ENCODE measurements at regions not wholly inside any gene's neighbourhood (a gene's known extent, or its start where the extent isn't known, plus 50 kb on each side); places are given as distances from the start of the nearest gene placed in this dataset.

- Mint-ChIP-seq H3K27ac (no peak overlapping the region), H3K9me3 (ENCODE audit: low read depth) (peaks cover under 1% of the 10 kb centered on the region), H3K27me3 (no peaks in the 10 kb centered on the region), H3K4me1 (ENCODE audit: low read depth) (no peaks in the 10 kb centered on the region), H3K4me3 (no peak overlapping the region), H3K36me3 (no peaks in the 10 kb centered on the region)
These were observed 185.5 kb downstream of the NOL4 start for GRCh38 chr18:34039201-34039600.

- Mint-ChIP-seq H3K27ac (no peak overlapping the region), H3K27me3 (no peaks in the 10 kb centered on the region), H3K9me3 (ENCODE audit: low read depth) (peaks cover 9% of the 10 kb centered on the region), H3K4me3 (no peak overlapping the region), H3K4me1 (ENCODE audit: low read depth) (no peaks in the 10 kb centered on the region), H3K36me3 (no peaks in the 10 kb centered on the region)
These were observed 186.6 kb downstream of the NOL4 start for GRCh38 chr18:34038086-34038485.

GRCh38 chr18:34033968-34034367 is 190.7 kb downstream of the NOL4 start:
- Mint-ChIP-seq H3K36me3 (no peaks in the 10 kb centered on the region), H3K4me3 (no peak overlapping the region), H3K4me1 (ENCODE audit: low read depth) (no peaks in the 10 kb centered on the region), H3K27ac (no peak overlapping the region), H3K9me3 (ENCODE audit: low read depth) (peaks cover 13% of the 10 kb centered on the region), H3K27me3 (no peaks in the 10 kb centered on the region)

GRCh38 chr18:34031810-34032209 is 192.9 kb downstream of the NOL4 start:
- H3K9me3 Mint-ChIP-seq (ENCODE audit: low read depth): peaks cover 20% of the 10 kb centered on the region
- no peaks in the 10 kb centered on the region for H3K4me1 Mint-ChIP-seq (ENCODE audit: low read depth)
- H3K4me3 Mint-ChIP-seq: no peak overlapping the region
- no peaks in the 10 kb centered on the region for H3K27me3 Mint-ChIP-seq
- H3K36me3 Mint-ChIP-seq: no peaks in the 10 kb centered on the region
- H3K27ac Mint-ChIP-seq: no peak overlapping the region

GRCh38 chr18:34028324-34028723 is 196.4 kb downstream of the NOL4 start:
- no peaks in the 10 kb centered on the region for H3K4me1 Mint-ChIP-seq (ENCODE audit: low read depth)
- peaks cover 12% of the 10 kb centered on the region for H3K9me3 Mint-ChIP-seq (ENCODE audit: low read depth)
- no peaks in the 10 kb centered on the region for H3K36me3 Mint-ChIP-seq
- no peak overlapping the region for H3K4me3 Mint-ChIP-seq
- no peak overlapping the region for H3K27ac Mint-ChIP-seq
- H3K27me3 Mint-ChIP-seq: no peaks in the 10 kb centered on the region

GRCh38 chr18:34025191-34025801 is 199.4 kb downstream of the NOL4 start:
- no peaks in the 10 kb centered on the region for H3K27me3 Mint-ChIP-seq
- H3K4me1 Mint-ChIP-seq (ENCODE audit: low read depth): no peaks in the 10 kb centered on the region
- no peaks in the 10 kb centered on the region for H3K36me3 Mint-ChIP-seq
- peaks cover 16% of the 10 kb centered on the region for H3K9me3 Mint-ChIP-seq (ENCODE audit: low read depth)
- no peak overlapping the region for H3K27ac Mint-ChIP-seq
- no peak overlapping the region for H3K4me3 Mint-ChIP-seq

GRCh38 chr18:34023471-34023870 is 201.2 kb downstream of the NOL4 start:
- no peaks in the 10 kb centered on the region for H3K4me1 Mint-ChIP-seq (ENCODE audit: low read depth)
- H3K36me3 Mint-ChIP-seq: no peaks in the 10 kb centered on the region
- no peak overlapping the region for H3K4me3 Mint-ChIP-seq
- H3K9me3 Mint-ChIP-seq (ENCODE audit: low read depth): peaks cover 16% of the 10 kb centered on the region
- H3K27me3 Mint-ChIP-seq: no peaks in the 10 kb centered on the region
- no peak overlapping the region for H3K27ac Mint-ChIP-seq

GRCh38 chr18:34018336-34018735 is 206.4 kb downstream of the NOL4 start:
- H3K36me3 Mint-ChIP-seq: no peaks in the 10 kb centered on the region

GRCh38 chr18:34003687-34004086 is 221.0 kb downstream of the NOL4 start:
- Mint-ChIP-seq H3K9me3 (ENCODE audit: low read depth) (peaks cover 4% of the 10 kb centered on the region), H3K4me3 (no peak overlapping the region), H3K36me3 (no peaks in the 10 kb centered on the region), H3K27ac (no peak overlapping the region), H3K27me3 (no peaks in the 10 kb centered on the region), H3K4me1 (ENCODE audit: low read depth) (no peaks in the 10 kb centered on the region)

More at GRCh38 chr18:34018336-34018735, 206.4 kb downstream of the NOL4 start:
- H3K27ac Mint-ChIP-seq: no peak overlapping the region
- H3K4me1 Mint-ChIP-seq (ENCODE audit: low read depth): no peaks in the 10 kb centered on the region
- no peaks in the 10 kb centered on the region for H3K27me3 Mint-ChIP-seq
- H3K9me3 Mint-ChIP-seq (ENCODE audit: low read depth): peaks cover 7% of the 10 kb centered on the region
- no peak overlapping the region for H3K4me3 Mint-ChIP-seq

- Mint-ChIP-seq H3K9me3 (ENCODE audit: low read depth) (no peaks in the 10 kb centered on the region), H3K27ac (no peak overlapping the region), H3K4me1 (ENCODE audit: low read depth) (no peaks in the 10 kb centered on the region), H3K36me3 (no peaks in the 10 kb centered on the region), H3K4me3 (no peak overlapping the region), H3K27me3 (no peaks in the 10 kb centered on the region)
These were observed 222.6 kb downstream of the NOL4 start for GRCh38 chr18:34002130-34002529.

- Mint-ChIP-seq H3K9me3 (ENCODE audit: low read depth) (peaks cover 3% of the 10 kb centered on the region), H3K36me3 (no peaks in the 10 kb centered on the region), H3K27me3 (no peaks in the 10 kb centered on the region), H3K4me3 (no peak overlapping the region), H3K27ac (no peak overlapping the region), H3K4me1 (ENCODE audit: low read depth) (no peaks in the 10 kb centered on the region)
These were observed 223.3 kb downstream of the NOL4 start for GRCh38 chr18:34001376-34001775.

- Mint-ChIP-seq H3K4me1 (ENCODE audit: low read depth) (no peaks in the 10 kb centered on the region), H3K27me3 (no peaks in the 10 kb centered on the region), H3K36me3 (no peaks in the 10 kb centered on the region), H3K4me3 (no peak overlapping the region), H3K27ac (no peak overlapping the region), H3K9me3 (ENCODE audit: low read depth) (peaks cover 16% of the 10 kb centered on the region)
These were observed 237.5 kb downstream of the NOL4 start for GRCh38 chr18:33987206-33987605.

- Mint-ChIP-seq H3K4me1 (ENCODE audit: low read depth) (no peaks in the 10 kb centered on the region), H3K9me3 (ENCODE audit: low read depth) (peaks cover 9% of the 10 kb centered on the region), H3K4me3 (no peak overlapping the region), H3K27me3 (no peaks in the 10 kb centered on the region), H3K36me3 (no peaks in the 10 kb centered on the region), H3K27ac (no peak overlapping the region)
These were observed 241.6 kb downstream of the NOL4 start for GRCh38 chr18:33983126-33983525.

- H3K9me3 Mint-ChIP-seq (ENCODE audit: low read depth): peaks cover 2% of the 10 kb centered on the region
- no peak overlapping the region for H3K4me3 Mint-ChIP-seq
- H3K36me3 Mint-ChIP-seq: no peaks in the 10 kb centered on the region
- no peak overlapping the region for H3K27ac Mint-ChIP-seq
- H3K27me3 Mint-ChIP-seq: no peaks in the 10 kb centered on the region
- no peaks in the 10 kb centered on the region for H3K4me1 Mint-ChIP-seq (ENCODE audit: low read depth)
These were observed 264.3 kb downstream of the NOL4 start for GRCh38 chr18:33960417-33960816.

GRCh38 chr18:33959609-33960008 is 265.1 kb downstream of the NOL4 start:
- Mint-ChIP-seq H3K4me3 (no peak overlapping the region), H3K36me3 (no peaks in the 10 kb centered on the region), H3K4me1 (ENCODE audit: low read depth) (no peaks in the 10 kb centered on the region), H3K27ac (no peak overlapping the region), H3K9me3 (ENCODE audit: low read depth) (peaks cover 3% of the 10 kb centered on the region), H3K27me3 (no peaks in the 10 kb centered on the region)

GRCh38 chr18:33957707-33958106 is 267.0 kb downstream of the NOL4 start:
- no peaks in the 10 kb centered on the region for H3K27me3 Mint-ChIP-seq
- no peaks in the 10 kb centered on the region for H3K36me3 Mint-ChIP-seq

More at GRCh38 chr18:33957707-33958106, 267.0 kb downstream of the NOL4 start:
- no peaks in the 10 kb centered on the region for H3K4me1 Mint-ChIP-seq (ENCODE audit: low read depth)
- no peak overlapping the region for H3K4me3 Mint-ChIP-seq
- no peak overlapping the region for H3K27ac Mint-ChIP-seq
- H3K9me3 Mint-ChIP-seq (ENCODE audit: low read depth): peaks cover 8% of the 10 kb centered on the region

Data from activated naive CD8-positive, alpha-beta T cell (primary cell).